Ascending aorta (tissue), 2 donors: ENCODE measurements at regions not wholly inside any gene's neighbourhood (a gene's known extent, or its start where the extent isn't known, plus 50 kb on each side); places are given as distances from the start of the nearest gene placed in this dataset.
"Not testable (repeated sequence)": the region's sequence is repeated elsewhere in the genome, so short reads cannot be mapped to it uniquely, and the experiment has no call there.

Source experiments
- DNase-seq, 2 donors: peaks; one replicate each; pipeline ENCODE4 v3.0.0-alpha.2; 2019; ENCODE audit warnings: low spot score in 2 of 2
- H3K27ac ChIP-seq, 2 donors: fragments of 200-600 bp; sonication (generic); one replicate each; pipeline ENCODE4 v1.5.1; 2016 to 2017; ENCODE audit warnings: mild to moderate bottlenecking in 1 of 2
- H3K27me3 ChIP-seq: fragments of 200-600 bp; sonication (generic); one replicate; pipeline ENCODE4 v1.5.1; 2017
- H3K36me3 ChIP-seq, 2 donors: fragments of 200-600 bp; sonication (generic); one replicate each; pipeline ENCODE4 v1.5.1; 2016
- H3K4me1 ChIP-seq, 2 donors: fragments of 200-600 bp; sonication (generic); one replicate each; pipeline ENCODE4 v1.5.1; 2016 to 2017; ENCODE audit warnings: mild to moderate bottlenecking in 1 of 2
- H3K4me3 ChIP-seq, 2 donors: fragments of 200-600 bp; sonication (generic); one replicate each; pipeline ENCODE4 v1.5.1; 2016 to 2017; ENCODE audit warnings: mild to moderate bottlenecking in 1 of 2
- H3K9me3 ChIP-seq, 2 donors: fragments of 200-600 bp; sonication (generic); one replicate each; pipeline ENCODE4 v1.5.1; 2016
- intact Hi-C: fragments of 100-400 bp; cut with DNase I; formaldehyde crosslinking; loops from one replicate; pipeline ENCODE4 v1.15.1; 2023
- TF ChIP-seq, protein P1 (sequence below), 3 experiments: fragments of 200-600 bp in 2 of 3; fragments of 450-650 bp in 1 of 3; sonication (generic) in 2 of 3; IDR thresholded peaks; one replicate each; pipeline ENCODE4 v1.5.1; 2016 to 2019; ENCODE audit warnings: antibody characterized with exemption in 3 of 3, mild to moderate bottlenecking in 1 of 3, moderate library complexity in 1 of 3

DNA sequence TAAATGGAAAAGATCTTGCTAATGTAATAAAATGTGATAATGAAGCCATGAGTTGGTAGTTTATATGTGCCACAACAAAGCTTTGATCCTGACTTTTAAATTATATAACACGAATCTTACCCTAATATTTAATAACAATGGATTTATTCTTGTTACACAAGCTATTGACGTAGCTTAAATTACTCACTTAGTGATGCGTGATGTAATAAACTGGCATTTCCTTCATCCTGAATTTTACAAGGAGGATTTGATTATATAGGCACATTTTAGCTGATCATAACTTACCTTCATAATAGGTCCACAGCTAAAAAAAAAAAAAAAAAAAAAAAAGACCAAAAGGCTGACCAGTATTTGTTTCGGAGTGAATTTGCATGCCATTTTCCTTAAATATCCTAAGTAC is 76.2 kb upstream of the IVNS1ABP start:
- no peaks in the 10 kb centered on the region for H3K27me3 ChIP-seq
- H3K4me1 ChIP-seq, result no peaks in the 10 kb centered on the region
- H3K9me3 ChIP-seq, result no peaks in the 10 kb centered on the region
- intact Hi-C loops, result no loop called here
- no peak overlapping the region for H3K4me3 ChIP-seq
- TF ChIP-seq, protein P1, sequence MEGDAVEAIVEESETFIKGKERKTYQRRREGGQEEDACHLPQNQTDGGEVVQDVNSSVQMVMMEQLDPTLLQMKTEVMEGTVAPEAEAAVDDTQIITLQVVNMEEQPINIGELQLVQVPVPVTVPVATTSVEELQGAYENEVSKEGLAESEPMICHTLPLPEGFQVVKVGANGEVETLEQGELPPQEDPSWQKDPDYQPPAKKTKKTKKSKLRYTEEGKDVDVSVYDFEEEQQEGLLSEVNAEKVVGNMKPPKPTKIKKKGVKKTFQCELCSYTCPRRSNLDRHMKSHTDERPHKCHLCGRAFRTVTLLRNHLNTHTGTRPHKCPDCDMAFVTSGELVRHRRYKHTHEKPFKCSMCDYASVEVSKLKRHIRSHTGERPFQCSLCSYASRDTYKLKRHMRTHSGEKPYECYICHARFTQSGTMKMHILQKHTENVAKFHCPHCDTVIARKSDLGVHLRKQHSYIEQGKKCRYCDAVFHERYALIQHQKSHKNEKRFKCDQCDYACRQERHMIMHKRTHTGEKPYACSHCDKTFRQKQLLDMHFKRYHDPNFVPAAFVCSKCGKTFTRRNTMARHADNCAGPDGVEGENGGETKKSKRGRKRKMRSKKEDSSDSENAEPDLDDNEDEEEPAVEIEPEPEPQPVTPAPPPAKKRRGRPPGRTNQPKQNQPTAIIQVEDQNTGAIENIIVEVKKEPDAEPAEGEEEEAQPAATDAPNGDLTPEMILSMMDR (IDR thresholded peaks at IDR 0.05), result no peak
- no peak for DNase-seq
- no peak overlapping the region for H3K27ac ChIP-seq
- no peaks in the 10 kb centered on the region for H3K36me3 ChIP-seq

DNA sequence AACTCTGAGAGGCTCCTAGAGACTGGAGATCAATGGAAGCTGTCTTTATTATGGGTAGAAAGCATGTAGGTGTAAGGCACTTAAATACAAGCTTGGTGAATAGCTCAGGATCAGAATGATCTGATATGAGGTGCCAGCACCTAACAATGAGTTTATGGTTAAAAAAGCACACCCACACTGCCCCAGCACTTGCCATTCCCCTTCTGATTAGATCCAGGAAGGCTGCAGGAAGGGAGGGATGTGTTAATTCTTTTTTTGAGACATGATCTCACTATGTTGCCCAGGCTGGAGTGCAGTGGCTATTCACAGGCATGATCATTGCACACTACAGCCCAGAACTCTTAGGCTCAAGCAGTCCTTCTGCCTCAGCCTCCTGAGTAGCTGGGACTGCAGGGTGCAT is 71.8 kb upstream of the IVNS1ABP start:
- H3K27ac ChIP-seq, result no peak overlapping the region
- H3K9me3 ChIP-seq, result no peaks in the 10 kb centered on the region
- no peaks in the 10 kb centered on the region for H3K36me3 ChIP-seq
- intact Hi-C loops, result no loop called here
- no peaks in the 10 kb centered on the region for H3K4me1 ChIP-seq
- H3K27me3 ChIP-seq, result no peaks in the 10 kb centered on the region
- no peak overlapping the region for H3K4me3 ChIP-seq
- DNase-seq, result no peak
- TF ChIP-seq, protein P1 (IDR thresholded peaks at IDR 0.05), result no peak

DNA sequence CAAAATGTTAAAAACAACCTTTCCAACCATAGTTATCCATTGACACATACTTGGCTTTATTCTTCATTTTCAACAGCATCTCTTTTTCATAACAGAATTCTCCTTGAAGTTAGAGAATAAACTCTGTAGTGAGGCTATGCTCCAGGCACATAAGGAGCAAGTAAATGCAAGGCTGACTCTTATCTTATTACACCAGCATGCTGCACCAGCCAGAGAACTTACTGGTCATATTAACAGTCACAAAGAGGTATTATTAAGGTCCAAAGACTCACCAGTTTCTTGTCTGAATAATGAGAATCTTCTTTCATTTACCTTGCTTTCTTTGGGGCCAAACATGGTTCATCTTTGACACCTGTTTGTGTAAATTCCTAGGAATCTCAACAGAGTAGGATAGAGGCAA is 71.3 kb upstream of the IVNS1ABP start:
- Histone ChIP-seq H3K27ac (no peak overlapping the region), H3K4me3 (no peak overlapping the region), H3K9me3 (no peaks in the 10 kb centered on the region), H3K27me3 (no peaks in the 10 kb centered on the region), H3K36me3 (no peaks in the 10 kb centered on the region), H3K4me1 (no peaks in the 10 kb centered on the region)
- DNase-seq, result no peak
- intact Hi-C loops, result no loop called here
- TF ChIP-seq, protein P1 (IDR thresholded peaks at IDR 0.05), result no peak

DNA sequence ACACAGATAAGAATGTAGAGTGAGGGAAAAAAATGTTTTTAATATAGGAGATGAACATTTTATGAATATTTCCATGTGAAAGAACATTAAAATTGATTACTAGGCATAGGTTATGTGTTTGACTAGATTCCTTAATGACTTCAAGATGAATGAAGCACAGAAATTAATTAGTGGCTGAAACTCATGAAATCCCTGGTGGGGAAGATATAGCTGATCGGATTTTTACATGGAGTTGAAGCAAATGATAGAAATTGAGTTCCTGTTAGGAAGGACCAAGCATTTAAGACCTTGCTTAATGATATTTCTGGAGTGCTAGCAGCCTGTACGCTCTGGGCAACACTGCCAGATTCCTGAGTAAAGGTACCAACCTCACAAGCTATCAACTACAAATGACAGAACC is 68.9 kb upstream of the IVNS1ABP start:
- H3K36me3 ChIP-seq, result no peaks in the 10 kb centered on the region
- no peak overlapping the region for H3K27ac ChIP-seq
- DNase-seq, result no peak
- no peaks in the 10 kb centered on the region for H3K4me1 ChIP-seq
- no peaks in the 10 kb centered on the region for H3K9me3 ChIP-seq
- TF ChIP-seq, protein P1 (IDR thresholded peaks at IDR 0.05), result no peak
- no peaks in the 10 kb centered on the region for H3K27me3 ChIP-seq
- intact Hi-C loops, result no loop called here
- H3K4me3 ChIP-seq, result no peak overlapping the region

DNA sequence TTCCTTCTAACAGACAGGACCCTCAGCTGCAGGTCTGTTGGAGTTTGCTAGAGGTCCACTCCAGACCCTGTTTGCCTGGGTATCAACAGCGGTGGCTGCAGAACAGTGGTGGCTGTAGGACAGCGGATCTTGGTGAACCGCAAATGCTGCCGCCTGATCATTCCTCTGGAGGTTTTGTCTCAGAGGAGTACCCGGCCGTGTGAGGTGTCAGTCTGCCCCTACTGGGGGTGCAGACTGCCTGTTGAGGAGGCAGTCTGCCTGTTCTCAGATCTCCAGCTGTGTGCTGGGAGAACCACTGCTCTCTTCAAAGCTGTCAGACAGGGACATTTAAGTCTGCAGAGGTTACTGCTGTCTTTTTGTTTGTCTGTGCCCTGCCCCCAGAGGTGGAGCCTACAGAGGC is 66.8 kb upstream of the IVNS1ABP start:
- DNase-seq, H3K9me3 ChIP-seq, intact Hi-C loops, H3K4me1 ChIP-seq, H3K27ac ChIP-seq, H3K36me3 ChIP-seq, H3K27me3 ChIP-seq, H3K4me3 ChIP-seq: not testable (repeated sequence)

DNA sequence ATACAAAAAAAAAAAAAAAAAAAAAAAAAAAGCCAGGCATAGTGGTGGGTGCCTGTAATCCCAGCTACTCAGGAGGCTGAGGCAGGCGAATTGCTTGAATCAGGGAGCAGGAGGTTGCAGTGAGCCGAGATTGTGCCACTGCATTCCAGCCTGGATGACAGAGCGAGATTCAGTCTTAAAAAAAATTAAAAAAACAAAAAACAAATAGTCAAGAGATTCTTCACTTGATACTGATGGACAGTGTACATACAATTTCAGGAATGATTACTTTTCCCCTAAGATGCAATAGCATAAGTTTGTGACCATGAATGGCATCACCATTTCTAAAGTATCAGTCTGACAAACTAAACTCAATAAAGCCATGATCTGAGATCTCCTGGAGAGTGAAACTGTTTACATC is 60.8 kb upstream of the IVNS1ABP start:
- no peaks in the 10 kb centered on the region for H3K9me3 ChIP-seq
- no peak for DNase-seq
- TF ChIP-seq, protein P1 (IDR thresholded peaks at IDR 0.05), result no peak
- no peak overlapping the region for H3K4me3 ChIP-seq
- H3K4me1 ChIP-seq, result no peaks in the 10 kb centered on the region
- no peaks in the 10 kb centered on the region for H3K27me3 ChIP-seq
- intact Hi-C loops, result no loop called here
- H3K27ac ChIP-seq, result no peak overlapping the region
- H3K36me3 ChIP-seq, result no peaks in the 10 kb centered on the region
